ENCODE measurements at regions not wholly inside any gene's neighbourhood (a gene's known extent, or its start where the extent isn't known, plus 50 kb on each side); places are given as distances from the start of the nearest gene placed in this dataset.
A peak's percentile ranks its signal among the peaks of the same experiment; 100 is the strongest.

- H3K27me3 ChIP-seq (ENCODE audit: insufficient read depth, low read length, poor library complexity, severe bottlenecking) = no peaks in the 10 kb centered on the region
- Mint-ChIP-seq H3K4me1 (no peaks in the 10 kb centered on the region), H3K36me3 (no peaks in the 10 kb centered on the region), H3K27ac (no peak overlapping the region), H3K27me3 (no peaks in the 10 kb centered on the region), H3K9me3 (peaks cover 0 to 6% (median 0%) of the 10 kb centered on the region in 5 donors), H3K4me3 (no peak overlapping the region)
- H3K4me3 ChIP-seq (ENCODE audit: low read length) = no peak overlapping the region
- no peaks in the 10 kb centered on the region for H3K9me3 ChIP-seq (ENCODE audit: low read length)
- no peaks in the 10 kb centered on the region for H3K36me3 ChIP-seq (ENCODE audit: insufficient read depth, low read length)
- no peak for DNase-seq
- ChIA-PET POLR2A (interaction anchor here (0.6 kb wide), 1 partner anchor 25 kb away, joined by 3 read pairs; no protein-coding TSS in a partner anchor), CTCF (no interaction called here)
- H3K27ac ChIP-seq (ENCODE audit: low read depth, low read length) = no peak overlapping the region
- H3K4me1 ChIP-seq (ENCODE audit: insufficient read depth, low read length) = no peaks in the 10 kb centered on the region
Observed at GRCh38 chr10:59011972-59012632, 164.3 kb upstream of the PHYHIPL start.

DNA sequence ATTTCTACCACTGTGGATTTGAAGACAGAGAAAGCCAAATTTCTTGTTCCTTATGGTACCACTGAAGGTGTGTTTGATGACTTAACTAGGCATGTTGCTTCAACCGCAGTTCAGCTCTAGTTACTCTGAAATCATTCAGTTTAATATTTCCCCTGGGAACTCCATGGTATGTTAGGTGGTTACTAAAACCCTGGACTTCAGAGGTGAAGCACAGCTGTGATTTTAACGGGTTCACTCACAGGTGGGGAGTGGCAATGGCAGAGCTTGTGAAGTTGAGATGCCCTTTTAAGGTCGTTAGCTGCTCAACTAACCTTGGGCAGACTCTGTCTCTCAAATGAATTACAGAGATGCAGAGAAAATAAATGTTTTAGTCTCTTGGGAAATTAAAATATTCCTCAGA is 163.6 kb upstream of the PHYHIPL start:
- Mint-ChIP-seq H3K4me1 (no peaks in the 10 kb centered on the region), H3K27ac (no peak overlapping the region), H3K4me3 (no peak overlapping the region), H3K27me3 (no peaks in the 10 kb centered on the region), H3K9me3 (peaks cover 0 to 6% (median 0%) of the 10 kb centered on the region in 5 donors), H3K36me3 (no peaks in the 10 kb centered on the region)
- Histone ChIP-seq H3K27me3 (ENCODE audit: insufficient read depth, low read length, poor library complexity, severe bottlenecking) (no peaks in the 10 kb centered on the region), H3K4me1 (ENCODE audit: insufficient read depth, low read length) (no peaks in the 10 kb centered on the region), H3K36me3 (ENCODE audit: insufficient read depth, low read length) (no peaks in the 10 kb centered on the region), H3K4me3 (ENCODE audit: low read length) (no peak overlapping the region), H3K27ac (ENCODE audit: low read depth, low read length) (no peak overlapping the region), H3K9me3 (ENCODE audit: low read length) (no peaks in the 10 kb centered on the region)
- POLR2A ChIA-PET = no interaction called here
- DNase-seq = no peak
- CTCF ChIA-PET = no interaction called here

DNA sequence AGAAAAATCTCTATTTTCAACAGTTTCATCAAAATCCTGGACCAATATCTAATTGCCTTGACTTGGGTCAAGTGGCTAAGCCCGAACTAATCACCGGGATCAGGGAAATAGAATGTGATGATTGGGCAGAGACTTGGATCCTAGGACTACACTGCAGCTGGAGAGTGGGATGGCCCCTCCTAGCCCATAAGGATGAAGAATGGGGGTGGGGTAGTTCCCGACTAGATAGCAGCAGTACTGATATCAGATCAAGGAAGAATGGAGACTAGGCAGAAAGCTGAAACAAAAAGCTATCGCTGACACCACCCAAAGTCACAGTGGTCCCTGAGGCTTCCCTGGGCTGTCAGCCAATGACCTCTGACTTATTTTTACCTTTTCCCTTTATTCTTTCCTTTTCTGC is 160.4 kb upstream of the PHYHIPL start:
- Mint-ChIP-seq H3K4me3 (no peak overlapping the region), H3K27ac (no peak overlapping the region), H3K4me1 (no peaks in the 10 kb centered on the region), H3K9me3 (peaks cover 0 to 3% (median 0%) of the 10 kb centered on the region in 5 donors), H3K27me3 (no peaks in the 10 kb centered on the region), H3K36me3 (no peaks in the 10 kb centered on the region)
- no peaks in the 10 kb centered on the region for H3K27me3 ChIP-seq (ENCODE audit: insufficient read depth, low read length, poor library complexity, severe bottlenecking)
- CTCF ChIA-PET = no interaction called here
- POLR2A ChIA-PET = no interaction called here
- no peak overlapping the region for H3K27ac ChIP-seq (ENCODE audit: low read depth, low read length)
- H3K36me3 ChIP-seq (ENCODE audit: insufficient read depth, low read length) = no peaks in the 10 kb centered on the region
- H3K9me3 ChIP-seq (ENCODE audit: low read length) = no peaks in the 10 kb centered on the region
- no peak for DNase-seq
- H3K4me3 ChIP-seq (ENCODE audit: low read length) = no peak overlapping the region
- H3K4me1 ChIP-seq (ENCODE audit: insufficient read depth, low read length) = no peaks in the 10 kb centered on the region

GRCh38 chr10:59018977-59019376 is 157.5 kb upstream of the PHYHIPL start:
- peaks cover 0 to 3% (median 0%) of the 10 kb centered on the region in 5 donors for H3K9me3 Mint-ChIP-seq
- H3K27me3 Mint-ChIP-seq = no peaks in the 10 kb centered on the region
- no peaks in the 10 kb centered on the region for H3K27me3 ChIP-seq (ENCODE audit: insufficient read depth, low read length, poor library complexity, severe bottlenecking)
- H3K36me3 Mint-ChIP-seq = no peaks in the 10 kb centered on the region
- H3K27ac Mint-ChIP-seq = no peak overlapping the region
- H3K4me1 Mint-ChIP-seq = no peaks in the 10 kb centered on the region
- ChIA-PET CTCF (no interaction called here), POLR2A (no interaction called here)
- H3K27ac ChIP-seq (ENCODE audit: low read depth, low read length) = no peak overlapping the region
- H3K36me3 ChIP-seq (ENCODE audit: insufficient read depth, low read length) = no peaks in the 10 kb centered on the region
- H3K4me3 Mint-ChIP-seq = no peak overlapping the region
- H3K4me3 ChIP-seq (ENCODE audit: low read length) = no peak overlapping the region
- no peaks in the 10 kb centered on the region for H3K9me3 ChIP-seq (ENCODE audit: low read length)
- no peak for DNase-seq
- no peaks in the 10 kb centered on the region for H3K4me1 ChIP-seq (ENCODE audit: insufficient read depth, low read length)

DNA sequence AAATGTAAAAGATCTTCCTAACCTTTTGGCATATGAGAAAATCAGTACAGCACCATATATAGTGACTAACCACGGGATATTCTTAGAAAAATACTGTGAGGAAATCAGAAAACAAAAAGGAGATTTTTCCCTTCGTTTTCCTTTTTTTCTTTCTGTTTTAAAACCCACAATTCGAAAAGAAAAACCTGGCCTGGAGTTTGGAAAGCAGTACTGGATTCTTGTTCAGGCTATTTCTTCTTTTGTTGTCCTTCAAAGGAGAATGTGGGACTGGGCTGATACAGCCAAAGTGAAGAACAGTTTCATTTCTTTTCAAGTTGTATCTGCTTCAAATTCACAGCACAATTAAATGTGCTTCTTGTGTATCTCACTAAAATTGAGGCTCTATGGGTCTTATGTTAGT is 156.8 kb upstream of the PHYHIPL start:
- POLR2A ChIA-PET = no interaction called here
- Histone ChIP-seq H3K4me1 (ENCODE audit: insufficient read depth, low read length) (no peaks in the 10 kb centered on the region), H3K27me3 (ENCODE audit: insufficient read depth, low read length, poor library complexity, severe bottlenecking) (no peaks in the 10 kb centered on the region), H3K36me3 (ENCODE audit: insufficient read depth, low read length) (no peaks in the 10 kb centered on the region), H3K9me3 (ENCODE audit: low read length) (no peaks in the 10 kb centered on the region), H3K4me3 (ENCODE audit: low read length) (no peak overlapping the region), H3K27ac (ENCODE audit: low read depth, low read length) (no peak overlapping the region)
- Mint-ChIP-seq H3K27ac (no peak overlapping the region), H3K4me1 (no peaks in the 10 kb centered on the region), H3K36me3 (no peaks in the 10 kb centered on the region), H3K4me3 (no peak overlapping the region), H3K27me3 (no peaks in the 10 kb centered on the region), H3K9me3 (peaks cover 0 to 3% (median 0%) of the 10 kb centered on the region in 5 donors)
- CTCF ChIA-PET = no interaction called here
- no peak for DNase-seq

GRCh38 chr10:59020502-59020901 is 155.9 kb upstream of the PHYHIPL start:
- Histone ChIP-seq H3K4me3 (ENCODE audit: low read length) (no peak overlapping the region), H3K27ac (ENCODE audit: low read depth, low read length) (no peak overlapping the region), H3K9me3 (ENCODE audit: low read length) (no peaks in the 10 kb centered on the region), H3K4me1 (ENCODE audit: insufficient read depth, low read length) (no peaks in the 10 kb centered on the region), H3K27me3 (ENCODE audit: insufficient read depth, low read length, poor library complexity, severe bottlenecking) (no peaks in the 10 kb centered on the region), H3K36me3 (ENCODE audit: insufficient read depth, low read length) (no peaks in the 10 kb centered on the region)
- H3K36me3 Mint-ChIP-seq = no peaks in the 10 kb centered on the region
- H3K27me3 Mint-ChIP-seq = no peaks in the 10 kb centered on the region
- H3K4me1 Mint-ChIP-seq = no peaks in the 10 kb centered on the region
- POLR2A ChIA-PET = no interaction called here
- no peak for DNase-seq
- H3K9me3 Mint-ChIP-seq = peaks cover 0 to 3% (median 0%) of the 10 kb centered on the region in 5 donors
- H3K4me3 Mint-ChIP-seq = no peak overlapping the region
- CTCF ChIA-PET = no interaction called here
- H3K27ac Mint-ChIP-seq = no peak overlapping the region

DNA sequence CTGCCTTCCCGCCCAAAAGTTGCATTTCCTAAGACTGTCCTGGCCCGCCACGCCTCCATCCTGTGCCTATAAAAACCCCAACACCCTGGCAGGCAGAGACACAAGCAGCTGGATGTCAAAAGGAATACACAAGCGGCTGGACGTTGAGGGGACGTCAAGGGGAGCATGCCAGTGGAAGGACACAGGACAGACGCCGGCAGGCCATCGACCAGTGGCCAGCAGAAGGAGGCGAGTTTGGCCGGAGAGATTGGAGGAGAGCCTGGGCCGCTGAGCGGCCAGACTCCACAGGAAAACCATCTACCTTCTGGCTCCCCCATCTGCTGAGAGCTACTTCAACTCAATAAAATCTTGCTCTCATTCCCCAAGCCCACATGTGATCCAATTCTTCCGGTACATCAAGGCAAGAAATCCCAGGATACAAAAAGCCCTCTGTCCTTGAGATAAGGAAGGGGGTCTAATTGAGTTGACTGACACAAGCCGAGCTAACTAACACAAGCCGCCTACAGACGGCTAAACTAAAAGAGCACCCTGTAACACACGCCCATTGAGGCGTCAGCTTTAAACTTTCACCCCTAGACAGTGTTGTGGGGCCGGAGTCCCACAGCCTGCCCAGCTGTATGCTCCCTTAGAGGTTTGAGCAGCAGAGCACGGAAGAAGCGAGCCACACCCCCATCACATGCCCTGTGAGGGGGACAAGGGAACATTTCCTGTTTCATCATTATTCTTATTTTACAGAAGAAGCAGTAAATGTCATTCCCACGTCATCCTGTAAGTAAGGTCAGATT is 150.3 kb upstream of the PHYHIPL start:
- DNase-seq = peak in 1 of 5 donors; percentile 35
- H3K27ac ChIP-seq (ENCODE audit: low read depth, low read length) = no peak overlapping the region
- no peaks in the 10 kb centered on the region for H3K27me3 Mint-ChIP-seq
- H3K36me3 ChIP-seq (ENCODE audit: insufficient read depth, low read length) = no peaks in the 10 kb centered on the region
- no peak overlapping the region for H3K27ac Mint-ChIP-seq
- H3K27me3 ChIP-seq (ENCODE audit: insufficient read depth, low read length, poor library complexity, severe bottlenecking) = no peaks in the 10 kb centered on the region
- no peaks in the 10 kb centered on the region for H3K9me3 ChIP-seq (ENCODE audit: low read length)
- H3K36me3 Mint-ChIP-seq = no peaks in the 10 kb centered on the region
- CTCF ChIA-PET = no interaction called here
- no peak overlapping the region for H3K4me3 ChIP-seq (ENCODE audit: low read length)
- POLR2A ChIA-PET = no interaction called here
- peaks cover 0 to 8% (median 0%) of the 10 kb centered on the region in 5 donors for H3K9me3 Mint-ChIP-seq
- H3K4me3 Mint-ChIP-seq = no peak overlapping the region
- no peaks in the 10 kb centered on the region for H3K4me1 Mint-ChIP-seq
- H3K4me1 ChIP-seq (ENCODE audit: insufficient read depth, low read length) = no peaks in the 10 kb centered on the region

GRCh38 chr10:59027975-59028655 is 148.3 kb upstream of the PHYHIPL start:
- no peak overlapping the region for H3K27ac Mint-ChIP-seq

More at GRCh38 chr10:59027975-59028655, 148.3 kb upstream of the PHYHIPL start:
- CTCF ChIA-PET = no interaction called here
- Mint-ChIP-seq H3K9me3 (peaks cover 0 to 8% (median under 1%) of the 10 kb centered on the region in 5 donors), H3K4me1 (no peaks in the 10 kb centered on the region), H3K36me3 (no peaks in the 10 kb centered on the region), H3K27me3 (no peaks in the 10 kb centered on the region), H3K4me3 (no peak overlapping the region)
- DNase-seq = no peak
- no peaks in the 10 kb centered on the region for H3K36me3 ChIP-seq (ENCODE audit: insufficient read depth, low read length)
- no peak overlapping the region for H3K4me3 ChIP-seq (ENCODE audit: low read length)
- no peaks in the 10 kb centered on the region for H3K4me1 ChIP-seq (ENCODE audit: insufficient read depth, low read length)
- no peak overlapping the region for H3K27ac ChIP-seq (ENCODE audit: low read depth, low read length)
- H3K9me3 ChIP-seq (ENCODE audit: low read length) = no peaks in the 10 kb centered on the region
- POLR2A ChIA-PET = no interaction called here
- H3K27me3 ChIP-seq (ENCODE audit: insufficient read depth, low read length, poor library complexity, severe bottlenecking) = no peaks in the 10 kb centered on the region

Measured in CD8-positive, alpha-beta memory T cell (primary cell).